HT1080 (cell line): ENCODE measurements at regions not wholly inside any gene's neighbourhood (a gene's known extent, or its start where the extent isn't known, plus 50 kb on each side); places are given as distances from the start of the nearest gene placed in this dataset.
"Not testable (repeated sequence)": the region's sequence is repeated elsewhere in the genome, so short reads cannot be mapped to it uniquely, and the experiment has no call there.

Experiments
- DNase-seq: peaks from one replicate; pipeline ENCODE4 v3.0.0-alpha.2; 2015; ENCODE audit warnings: low read depth

- no peak for DNase-seq
Measured at GRCh38 chr13:106101201-106101600, 434.3 kb downstream of the EFNB2 start.

- no peak for DNase-seq
Measured at GRCh38 chr13:106100171-106100919, 435.1 kb downstream of the EFNB2 start.

- no peak for DNase-seq
Measured at GRCh38 chr13:106099765-106100164, 435.7 kb downstream of the EFNB2 start.

GRCh38 chr13:106098778-106099177 lies 436.7 kb downstream of the EFNB2 start:
- DNase-seq = no peak

GRCh38 chr13:106096661-106097092 lies 438.8 kb downstream of the EFNB2 start:
- peak; percentile 70 for DNase-seq

- DNase-seq = no peak
Measured at GRCh38 chr13:106095919-106096318, 439.5 kb downstream of the EFNB2 start.

GRCh38 chr13:106095406-106095805 lies 440.1 kb downstream of the EFNB2 start:
- DNase-seq = no peak

- no peak for DNase-seq
Measured at GRCh38 chr13:106090001-106090400, 445.5 kb downstream of the EFNB2 start.

- no peak for DNase-seq
Measured at GRCh38 chr13:106089261-106089980, 446.0 kb downstream of the EFNB2 start.

- peak; percentile 56 for DNase-seq
Measured at GRCh38 chr13:106088085-106088484, 447.4 kb downstream of the EFNB2 start.

- no peak for DNase-seq
Measured at GRCh38 chr13:106087201-106087600, 448.3 kb downstream of the EFNB2 start.

GRCh38 chr13:106083620-106084350 lies 451.7 kb downstream of the EFNB2 start:
- peak; percentile 48 for DNase-seq

- not testable (repeated sequence) for DNase-seq
Measured at GRCh38 chr13:106081221-106081620, 454.2 kb downstream of the EFNB2 start.

GRCh38 chr13:106078191-106078590 lies 457.3 kb downstream of the EFNB2 start:
- no peak for DNase-seq

- no peak for DNase-seq
Measured at GRCh38 chr13:106077017-106077416, 458.4 kb downstream of the EFNB2 start.

- no peak for DNase-seq
Measured at GRCh38 chr13:106072014-106072413, 463.4 kb downstream of the EFNB2 start.

GRCh38 chr13:106063591-106064313 lies 471.7 kb downstream of the EFNB2 start:
- DNase-seq = peak; percentile 85

- DNase-seq = no peak
Measured at GRCh38 chr13:106061781-106062180, 473.7 kb downstream of the EFNB2 start.

GRCh38 chr13:106056851-106057250 lies 478.6 kb downstream of the EFNB2 start:
- no peak for DNase-seq

- DNase-seq = no peak
Measured at GRCh38 chr13:106052200-106052767, 483.2 kb downstream of the EFNB2 start.

GRCh38 chr13:106049171-106049570 lies 486.3 kb downstream of the EFNB2 start:
- DNase-seq = no peak
